Adrenal gland (tissue), 9 donors: ENCODE measurements at regions not wholly inside any gene's neighbourhood (a gene's known extent, or its start where the extent isn't known, plus 50 kb on each side); places are given as distances from the start of the nearest gene placed in this dataset.

ENCODE experiments used
- DNase-seq, 7 donors: peaks; one replicate each; pipeline ENCODE4 v3.0.0-alpha.2; 2019 to 2020
- H3K27ac ChIP-seq, 5 donors: fragments of 200-600 bp; sonication (generic) in 4 of 5; 1 replicate in 3 of 5; 2 replicates in 2 of 5; pipeline versions ENCODE4 v1.5.1 to v1.8.0; 2016 to 2020; ENCODE audit warnings: mild to moderate bottlenecking in 1 of 5
- H3K27me3 ChIP-seq: fragments of 200-600 bp; 2 replicates; pipeline ENCODE4 v1.8.0; 2021
- H3K36me3 ChIP-seq, 2 donors: fragments of 200-600 bp; replicated peaks in 1 of 2; 1 replicate in 1 of 2; 2 replicates in 1 of 2; pipeline versions ENCODE4 v1.5.1 to v1.8.0; 2018 to 2022
- H3K4me1 ChIP-seq, 2 donors: fragments of 200-600 bp; replicated peaks in 1 of 2; 1 replicate in 1 of 2; 2 replicates in 1 of 2; pipeline versions ENCODE4 v1.5.1 to v1.8.0; 2018 to 2021
- H3K4me3 ChIP-seq, 4 donors: fragments of 200-600 bp; sonication (generic) in 3 of 4; one replicate each; pipeline ENCODE4 v1.5.1; 2016 to 2018
- H3K9me3 ChIP-seq, 3 donors: fragments of 200-600 bp; sonication (generic) in 1 of 3; replicated peaks in 1 of 3; 1 replicate in 2 of 3; 2 replicates in 1 of 3; pipeline versions ENCODE4 v1.5.1 to v1.8.0; 2016 to 2021
- POLR2A ChIP-seq, 2 donors: fragments of 450-650 bp; IDR thresholded peaks; one replicate each; pipeline ENCODE4 v1.6.1; 2017; ENCODE audit warnings: antibody characterized with exemption in 2 of 2, mild to moderate bottlenecking in 2 of 2, moderate library complexity in 1 of 2
- WGBS, 4 donors: extraction: QIAGEN DNeasy Blood & Tissue Kit in 2 of 4; methylation state at CpG; one replicate each; pipeline versions ENCODE4 v1.1.5 to v1.1.7; 2013 to 2017; 5-methylcytosine and 5-hydroxymethylcytosine counted together
- intact Hi-C, 2 donors: fragments of 100-400 bp; cut with DNase I; formaldehyde crosslinking; loops; one replicate each; pipeline versions ENCODE4 v1.14.1 to v1.15.0; 2022 to 2023
- TF ChIP-seq, protein P1 (sequence below), 6 experiments: fragments of 450-650 bp in 4 of 6; fragments of 200-600 bp in 2 of 6; sonication (generic) in 1 of 6; IDR thresholded peaks; 1 replicate in 5 of 6; 2 replicates in 1 of 6; pipeline versions ENCODE4 v1.5.1 to v1.8.0; 2016 to 2021; ENCODE audit warnings: antibody characterized with exemption in 6 of 6, mild to moderate bottlenecking in 2 of 6, moderate library complexity in 1 of 6
- donor health status: healthy with polysubstance abuse.
- donor health status: Bipolar disorder and iron deficiency.
- donor health status: DM: yes; HTN: yes; CAD: no.
- donor health status: DM: no; HTN: no; CAD: no.
- donor health status: DM: no; HTN: no; CAD: no.

DNA sequence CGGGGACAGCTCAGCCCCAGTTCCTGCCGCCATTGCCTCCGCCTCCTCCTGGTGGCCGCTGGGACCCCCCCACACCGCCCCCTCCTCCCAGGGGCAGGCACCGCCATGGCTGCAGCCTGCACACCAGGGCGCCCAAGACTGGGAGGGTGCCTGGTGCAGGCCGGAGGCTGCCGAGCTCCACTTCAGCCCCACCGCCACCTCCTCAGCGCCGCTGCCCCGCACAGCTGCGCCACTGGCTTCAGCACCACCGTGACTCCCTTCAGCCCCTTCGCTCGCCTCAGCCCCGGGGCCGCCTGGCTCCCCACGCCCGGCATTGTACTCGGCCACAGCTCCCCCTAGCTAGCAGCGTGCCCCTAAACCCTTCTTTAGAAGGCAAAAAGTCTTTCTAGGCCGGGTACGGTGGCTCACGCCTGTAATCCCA lies 131.1 kb downstream of the CRYBB2 start:
- peaks cover 0 to 36% of the 10 kb centered on the region in 2 donors for H3K36me3 ChIP-seq

DNA sequence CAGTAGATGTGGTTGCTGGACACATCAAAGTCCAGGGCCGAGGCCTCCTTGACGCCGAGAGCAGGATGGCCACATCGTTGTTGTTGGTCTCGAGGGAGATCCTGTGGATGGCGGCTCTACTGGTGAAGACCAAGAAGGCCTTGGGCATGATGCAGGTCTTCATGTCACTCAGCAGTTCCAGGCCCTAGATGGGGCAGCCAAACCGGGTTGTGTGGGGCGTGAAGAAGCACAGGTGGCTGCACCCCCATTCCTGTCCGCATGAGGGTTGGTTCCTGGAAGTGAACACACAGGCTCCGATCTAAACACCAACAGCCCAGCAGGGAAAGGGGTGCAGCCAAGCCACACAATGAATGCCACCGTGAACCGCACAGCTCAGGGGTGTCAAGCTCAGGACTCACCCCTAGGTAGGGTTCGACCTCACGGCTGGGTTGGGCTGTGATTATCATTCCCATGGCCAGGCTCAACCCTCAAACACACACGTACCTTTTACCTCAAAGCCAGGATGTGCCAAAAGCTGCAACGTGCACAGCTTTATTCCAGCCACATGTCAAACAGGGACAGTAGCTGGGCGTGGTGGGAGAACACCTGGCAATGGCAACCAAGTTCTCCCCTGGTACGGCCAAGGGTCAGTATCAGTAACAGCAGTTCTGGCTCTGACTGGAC lies 132.3 kb downstream of the CRYBB2 start:
- intact Hi-C loops, result no loop called here

More for the DNA sequence above, 131.1 kb downstream of the CRYBB2 start:
- intact Hi-C loops, result no loop called here
- TF ChIP-seq, protein P1, sequence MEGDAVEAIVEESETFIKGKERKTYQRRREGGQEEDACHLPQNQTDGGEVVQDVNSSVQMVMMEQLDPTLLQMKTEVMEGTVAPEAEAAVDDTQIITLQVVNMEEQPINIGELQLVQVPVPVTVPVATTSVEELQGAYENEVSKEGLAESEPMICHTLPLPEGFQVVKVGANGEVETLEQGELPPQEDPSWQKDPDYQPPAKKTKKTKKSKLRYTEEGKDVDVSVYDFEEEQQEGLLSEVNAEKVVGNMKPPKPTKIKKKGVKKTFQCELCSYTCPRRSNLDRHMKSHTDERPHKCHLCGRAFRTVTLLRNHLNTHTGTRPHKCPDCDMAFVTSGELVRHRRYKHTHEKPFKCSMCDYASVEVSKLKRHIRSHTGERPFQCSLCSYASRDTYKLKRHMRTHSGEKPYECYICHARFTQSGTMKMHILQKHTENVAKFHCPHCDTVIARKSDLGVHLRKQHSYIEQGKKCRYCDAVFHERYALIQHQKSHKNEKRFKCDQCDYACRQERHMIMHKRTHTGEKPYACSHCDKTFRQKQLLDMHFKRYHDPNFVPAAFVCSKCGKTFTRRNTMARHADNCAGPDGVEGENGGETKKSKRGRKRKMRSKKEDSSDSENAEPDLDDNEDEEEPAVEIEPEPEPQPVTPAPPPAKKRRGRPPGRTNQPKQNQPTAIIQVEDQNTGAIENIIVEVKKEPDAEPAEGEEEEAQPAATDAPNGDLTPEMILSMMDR (IDR thresholded peaks at IDR 0.05), result no peak
- TF ChIP-seq POLR2A (IDR thresholded peaks at IDR 0.05), result no peak
- Histone ChIP-seq H3K4me3 (no peak overlapping the region), H3K27ac (no peak overlapping the region), H3K9me3 (no peaks in the 10 kb centered on the region), H3K27me3 (no peaks in the 10 kb centered on the region), H3K4me1 (no peaks in the 10 kb centered on the region)
- peak in 3 of 7 donors; percentile 5 to 24 (median 9) for DNase-seq
- 89 to 96% (median 91%) methylated on average over 20 to 26 of the region's 26 CpGs for WGBS, 4 donors

DNA sequence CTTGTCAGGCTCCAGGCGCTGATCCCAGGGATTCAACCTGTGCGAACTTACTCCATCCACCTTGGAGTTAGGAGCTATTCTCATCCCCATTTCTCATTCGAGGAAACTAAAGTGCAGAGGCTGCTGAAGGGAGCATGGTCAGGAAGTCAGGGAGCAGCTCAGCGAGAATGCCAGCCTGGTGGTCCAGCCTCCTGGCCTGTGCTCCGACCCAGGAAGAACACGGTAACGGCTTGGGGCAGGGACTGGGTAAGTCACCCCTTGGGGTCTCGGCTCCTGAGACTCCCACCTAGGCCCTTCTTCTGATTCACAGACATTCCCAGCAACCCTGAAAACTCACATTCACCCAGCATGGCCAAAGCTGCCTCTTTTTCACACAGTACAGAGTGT lies 132.8 kb downstream of the CRYBB2 start:
- no peak overlapping the region for H3K27ac ChIP-seq
- peaks cover 0 to 36% of the 10 kb centered on the region in 2 donors for H3K36me3 ChIP-seq
- no peaks in the 10 kb centered on the region for H3K27me3 ChIP-seq
- peak in 3 of 7 donors; percentile 8 to 24 (median 9) for DNase-seq
- TF ChIP-seq, protein P1 (IDR thresholded peaks at IDR 0.05), result no peak
- no peak for TF ChIP-seq POLR2A (IDR thresholded peaks at IDR 0.05)
- intact Hi-C loops, result no loop called here
- WGBS, 4 donors, result 93 to 98% (median 94%) methylated on average over 7 to 8 of the region's 8 CpGs
- no peak overlapping the region for H3K4me3 ChIP-seq
- no peaks in the 10 kb centered on the region for H3K4me1 ChIP-seq
- H3K9me3 ChIP-seq, result no peaks in the 10 kb centered on the region

More for the DNA sequence above, 132.3 kb downstream of the CRYBB2 start:
- peak in 3 of 7 donors; percentile 9 to 31 (median 15) for DNase-seq
- WGBS, 4 donors, result 92 to 98% (median 97%) methylated on average over 14 to 18 of the region's 18 CpGs
- Histone ChIP-seq H3K9me3 (no peaks in the 10 kb centered on the region), H3K27ac (no peak overlapping the region), H3K4me3 (no peak overlapping the region), H3K36me3 (peaks cover 0 to 36% of the 10 kb centered on the region in 2 donors), H3K4me1 (no peaks in the 10 kb centered on the region), H3K27me3 (no peaks in the 10 kb centered on the region)
- TF ChIP-seq, protein P1 (IDR thresholded peaks at IDR 0.05), result no peak

DNA sequence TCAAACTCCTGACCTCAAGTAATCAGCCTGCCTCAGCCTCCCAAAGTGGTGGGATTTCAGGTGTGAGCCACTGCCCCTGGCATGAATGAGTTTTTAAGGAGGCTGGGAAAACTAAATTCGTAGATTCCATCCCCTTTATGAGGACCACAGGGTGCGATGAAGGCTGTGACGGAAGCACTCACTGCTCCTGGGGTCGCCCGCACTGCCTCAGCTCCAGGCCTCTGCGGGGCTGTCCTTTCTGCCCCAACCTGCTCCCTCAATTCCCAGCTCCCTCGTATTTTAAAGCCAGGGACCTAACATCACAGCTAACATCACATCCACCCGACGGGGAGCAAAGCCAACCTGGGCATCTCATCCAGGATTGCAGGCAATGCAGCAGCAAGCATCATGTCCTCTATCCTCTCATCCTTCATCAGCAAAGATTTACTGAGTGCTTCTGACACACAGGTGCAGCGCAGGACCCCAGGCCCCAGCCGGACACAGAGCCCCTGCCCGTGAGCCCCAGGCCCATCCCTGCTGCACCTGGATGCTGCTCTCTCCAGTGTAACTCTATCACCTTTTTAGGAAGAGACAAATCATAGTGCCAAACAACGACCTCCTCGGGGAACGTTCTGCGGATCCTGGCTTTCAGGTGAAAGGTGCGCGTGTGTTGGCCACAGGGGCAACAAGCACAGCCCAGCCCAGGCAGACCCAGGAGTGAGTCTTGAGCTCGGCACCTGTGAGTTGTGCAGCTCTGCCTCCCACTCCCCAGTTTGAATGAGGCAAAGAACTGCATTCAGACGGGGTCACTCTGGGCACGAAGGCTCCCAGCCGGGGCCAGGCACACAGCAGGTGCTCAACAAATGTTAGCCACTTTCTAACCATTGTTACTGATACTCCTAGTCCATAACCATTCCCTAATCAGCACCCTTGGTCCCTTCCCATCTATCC lies 134.3 kb downstream of the CRYBB2 start:
- intact Hi-C loops, result no loop called here
- Histone ChIP-seq H3K4me1 (no peaks in the 10 kb centered on the region), H3K36me3 (peaks cover 0 to 42% of the 10 kb centered on the region in 2 donors), H3K27ac (no peak overlapping the region), H3K27me3 (no peaks in the 10 kb centered on the region), H3K4me3 (no peak overlapping the region), H3K9me3 (no peaks in the 10 kb centered on the region)
- DNase-seq, result peak in 2 of 7 donors; percentile 1 to 13
- TF ChIP-seq POLR2A (IDR thresholded peaks at IDR 0.05), result no peak
- TF ChIP-seq, protein P1 (IDR thresholded peaks at IDR 0.05), result no peak
- WGBS, 4 donors, result 90 to 98% (median 95%) methylated on average over 15 to 22 of the region's 22 CpGs
